CD8-positive, alpha-beta memory T cell (primary cell): ENCODE measurements at regions not wholly inside any gene's neighbourhood (a gene's known extent, or its start where the extent isn't known, plus 50 kb on each side); places are given as distances from the start of the nearest gene placed in this dataset.

Experiments
- CTCF ChIA-PET: fragments of 350-600 bp; sonication (Branson Sonifier 250); formaldehyde crosslinking; loops from one replicate; lab custom pipeline; 2021; ENCODE audit warnings: antibody characterized with exemption; lab: Charles Lee
- POLR2A ChIA-PET: fragments of 350-600 bp; sonication (Branson Sonifier 250); formaldehyde crosslinking; loops from one replicate; lab custom pipeline; 2021; ENCODE audit warnings: antibody characterized with exemption; lab: Charles Lee
- DNase-seq, 5 donors: peaks; one replicate each; pipeline versions ENCODE4 v3.0.0 to v3.0.0-alpha.2; 2020 to 2022; ENCODE audit warnings: mixed read lengths in 1 of 5
- H3K27ac ChIP-seq: one replicate; pipeline ENCODE4 v1.7.0; 2013; ENCODE audit warnings: low read depth, mild to moderate bottlenecking, low read length, moderate library complexity
- H3K27me3 ChIP-seq: 2 replicates; pipeline ENCODE4 v1.7.0; 2013; ENCODE audit warnings: low read length, mild to moderate bottlenecking; ENCODE audit not compliant: insufficient read depth, poor library complexity, severe bottlenecking
- H3K36me3 ChIP-seq: 2 replicates; pipeline ENCODE4 v1.7.0; 2013; ENCODE audit warnings: mild to moderate bottlenecking, low read length, moderate library complexity; ENCODE audit not compliant: insufficient read depth
- H3K4me1 ChIP-seq: 2 replicates; pipeline ENCODE4 v1.7.0; 2013; ENCODE audit warnings: mild to moderate bottlenecking, low read length, moderate library complexity; ENCODE audit not compliant: insufficient read depth
- H3K4me3 ChIP-seq: 2 replicates; pipeline ENCODE4 v1.7.0; 2013; ENCODE audit warnings: mild to moderate bottlenecking, low read length
- H3K9me3 ChIP-seq: 2 replicates; pipeline ENCODE4 v1.7.0; 2013; ENCODE audit warnings: mild to moderate bottlenecking, low read length
- H3K27ac Mint-ChIP-seq, 8 donors: one replicate each; pipeline ENCODE4 v1.8.0; 2020 to 2021; ENCODE audit warnings: mixed read lengths in 8 of 8, mild to moderate bottlenecking in 6 of 8, inconsistent platforms in 3 of 8, moderate library complexity in 3 of 8
- H3K27me3 Mint-ChIP-seq, 2 donors: one replicate each; pipeline ENCODE4 v1.8.0; 2020 to 2021; ENCODE audit warnings: mixed read lengths in 2 of 2, mild to moderate bottlenecking in 1 of 2, moderate library complexity in 1 of 2
- H3K36me3 Mint-ChIP-seq, 3 donors: one replicate each; pipeline ENCODE4 v1.8.0; 2020 to 2021; ENCODE audit warnings: mixed read lengths in 3 of 3, inconsistent platforms in 1 of 3, mild to moderate bottlenecking in 1 of 3
- H3K4me1 Mint-ChIP-seq, 3 donors: one replicate each; pipeline ENCODE4 v1.8.0; 2020 to 2021; ENCODE audit warnings: mixed read lengths in 3 of 3, inconsistent platforms in 1 of 3, mild to moderate bottlenecking in 1 of 3
- H3K4me3 Mint-ChIP-seq, 7 donors: one replicate each; pipeline ENCODE4 v1.8.0; 2020 to 2021; ENCODE audit warnings: mixed read lengths in 7 of 7, mild to moderate bottlenecking in 6 of 7, moderate library complexity in 4 of 7, inconsistent platforms in 2 of 7
- H3K9me3 Mint-ChIP-seq, 5 donors: one replicate each; pipeline ENCODE4 v1.8.0; 2020 to 2022; ENCODE audit warnings: mixed read lengths in 5 of 5, mild to moderate bottlenecking in 3 of 5, moderate library complexity in 2 of 5, inconsistent platforms in 1 of 5

- Mint-ChIP-seq H3K9me3 (peaks cover 0 to 4% (median 0%) of the 10 kb centered on the region in 5 donors), H3K4me1 (no peaks in the 10 kb centered on the region), H3K27me3 (peaks cover 13 to 40% of the 10 kb centered on the region in 2 donors), H3K27ac (no peak overlapping the region), H3K36me3 (no peaks in the 10 kb centered on the region), H3K4me3 (no peak overlapping the region)
- Histone ChIP-seq H3K36me3 (no peaks in the 10 kb centered on the region), H3K27me3 (no peaks in the 10 kb centered on the region), H3K27ac (no peak overlapping the region), H3K4me1 (no peaks in the 10 kb centered on the region), H3K4me3 (no peak overlapping the region), H3K9me3 (no peaks in the 10 kb centered on the region)
- ChIA-PET POLR2A (no interaction called here), CTCF (no interaction called here)
- no peak for DNase-seq
Measured at GRCh38 chr1:29825941-29826415, 589.7 kb downstream of the PTPRU start.

DNA sequence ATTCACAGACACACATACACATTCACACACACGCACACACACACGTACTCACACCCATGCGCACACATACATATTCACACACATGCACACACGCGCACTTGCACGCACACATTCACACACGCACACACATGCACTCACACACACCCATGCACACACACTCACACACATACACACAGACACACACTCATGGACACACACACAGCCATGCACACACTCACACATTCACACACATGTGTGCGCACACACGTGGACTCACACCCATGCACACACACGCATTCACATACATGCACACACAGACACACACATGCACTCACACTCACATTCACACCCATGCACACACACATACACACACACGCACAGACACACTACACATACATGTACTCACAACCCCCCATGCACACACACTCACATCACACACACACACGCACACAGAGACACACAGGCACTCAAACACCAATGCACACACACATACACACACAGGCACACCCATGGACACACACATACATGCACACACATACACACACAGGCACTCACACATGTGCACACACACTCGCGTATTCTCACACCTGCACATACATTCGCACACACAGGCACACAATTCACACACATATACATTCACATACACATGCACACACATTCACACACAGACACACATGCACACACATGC lies 589.1 kb downstream of the PTPRU start:
- no peaks in the 10 kb centered on the region for H3K9me3 ChIP-seq
- H3K36me3 ChIP-seq, result no peaks in the 10 kb centered on the region
- POLR2A ChIA-PET, result no interaction called here
- DNase-seq, result no peak
- Mint-ChIP-seq H3K9me3 (peaks cover 0 to 4% (median 0%) of the 10 kb centered on the region in 5 donors), H3K4me3 (no peak overlapping the region), H3K27me3 (peaks cover 13 to 45% of the 10 kb centered on the region in 2 donors), H3K4me1 (no peaks in the 10 kb centered on the region), H3K36me3 (no peaks in the 10 kb centered on the region), H3K27ac (no peak overlapping the region)
- H3K4me1 ChIP-seq, result no peaks in the 10 kb centered on the region
- no peak overlapping the region for H3K4me3 ChIP-seq
- peaks cover 2% of the 10 kb centered on the region for H3K27me3 ChIP-seq
- CTCF ChIA-PET, result no interaction called here
- no peak overlapping the region for H3K27ac ChIP-seq

DNA sequence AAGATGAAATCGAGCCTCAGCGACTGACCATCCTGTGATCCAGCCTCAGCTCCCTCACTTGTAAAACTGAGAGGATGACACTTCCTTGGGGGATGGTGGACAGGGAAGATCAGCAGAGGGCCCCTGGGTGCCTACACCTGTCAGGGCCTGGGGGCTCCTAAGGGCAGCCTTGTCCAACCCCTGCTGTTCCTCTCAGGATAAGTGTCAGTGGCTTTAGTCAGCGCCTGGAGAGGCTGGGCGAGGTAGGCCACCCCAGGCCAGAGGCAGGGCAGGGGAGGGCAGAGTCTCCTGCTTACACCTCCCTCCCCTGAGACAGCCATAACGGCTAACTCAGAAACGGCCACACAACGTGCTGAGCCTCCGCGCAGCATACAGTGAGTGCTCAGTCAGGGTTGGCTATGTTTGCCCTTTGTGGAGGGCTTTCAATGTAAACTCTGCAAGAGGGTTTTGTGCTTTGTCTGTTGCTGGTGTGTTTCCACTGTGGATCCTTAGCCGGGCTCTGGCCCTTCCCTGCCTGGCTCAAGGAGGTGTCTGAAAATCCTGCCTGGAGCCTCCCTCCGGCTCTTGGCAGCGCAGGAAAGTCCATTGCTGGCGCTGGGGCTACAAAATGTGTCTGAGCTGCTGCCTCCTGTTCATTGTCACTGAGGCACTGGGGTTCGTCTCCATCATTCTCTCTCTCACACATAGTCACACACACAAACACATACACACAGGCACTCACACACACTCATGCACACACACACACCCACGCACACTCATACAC lies 588.4 kb downstream of the PTPRU start:
- Histone ChIP-seq H3K27ac (no peak overlapping the region), H3K4me3 (no peak overlapping the region), H3K4me1 (no peaks in the 10 kb centered on the region), H3K27me3 (peaks cover 6% of the 10 kb centered on the region), H3K9me3 (no peaks in the 10 kb centered on the region), H3K36me3 (no peaks in the 10 kb centered on the region)
- H3K27me3 Mint-ChIP-seq, result peaks cover 12 to 48% of the 10 kb centered on the region in 2 donors
- ChIA-PET POLR2A (no interaction called here), CTCF (no interaction called here)
- H3K4me1 Mint-ChIP-seq, result no peaks in the 10 kb centered on the region
- no peaks in the 10 kb centered on the region for H3K36me3 Mint-ChIP-seq
- no peak overlapping the region for H3K4me3 Mint-ChIP-seq
- peaks cover 0 to 4% (median 0%) of the 10 kb centered on the region in 5 donors for H3K9me3 Mint-ChIP-seq
- H3K27ac Mint-ChIP-seq, result no peak overlapping the region
- DNase-seq, result no peak

DNA sequence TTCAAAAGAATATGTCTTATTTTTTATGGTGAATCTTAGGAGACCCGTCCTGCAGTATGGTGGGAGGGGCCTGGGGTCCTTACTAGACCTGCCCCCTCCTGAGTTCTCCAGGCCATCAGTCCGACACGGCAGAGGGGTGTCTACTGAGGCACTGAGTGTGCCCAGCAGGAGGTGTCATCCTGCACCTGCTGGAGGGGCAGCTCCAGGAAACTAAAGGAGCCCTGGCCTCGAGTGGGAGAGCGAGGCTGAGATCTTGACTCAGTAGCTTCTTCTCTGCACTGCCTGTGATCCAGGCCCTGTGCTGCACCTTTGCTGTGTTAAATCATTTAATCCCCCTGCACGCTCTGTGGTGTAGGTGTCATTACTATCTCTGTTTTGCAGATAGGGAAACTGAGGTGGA lies 587.7 kb downstream of the PTPRU start:
- Histone ChIP-seq H3K27me3 (peaks cover 6% of the 10 kb centered on the region), H3K27ac (no peak overlapping the region), H3K4me1 (no peaks in the 10 kb centered on the region), H3K4me3 (no peak overlapping the region), H3K36me3 (no peaks in the 10 kb centered on the region), H3K9me3 (no peaks in the 10 kb centered on the region)
- Mint-ChIP-seq H3K27me3 (peaks cover 15 to 50% of the 10 kb centered on the region in 2 donors), H3K36me3 (no peaks in the 10 kb centered on the region), H3K27ac (no peak overlapping the region), H3K4me1 (no peaks in the 10 kb centered on the region), H3K9me3 (peaks cover 0 to 4% (median 2%) of the 10 kb centered on the region in 5 donors), H3K4me3 (no peak overlapping the region)
- ChIA-PET POLR2A (no interaction called here), CTCF (no interaction called here)
- DNase-seq, result no peak

DNA sequence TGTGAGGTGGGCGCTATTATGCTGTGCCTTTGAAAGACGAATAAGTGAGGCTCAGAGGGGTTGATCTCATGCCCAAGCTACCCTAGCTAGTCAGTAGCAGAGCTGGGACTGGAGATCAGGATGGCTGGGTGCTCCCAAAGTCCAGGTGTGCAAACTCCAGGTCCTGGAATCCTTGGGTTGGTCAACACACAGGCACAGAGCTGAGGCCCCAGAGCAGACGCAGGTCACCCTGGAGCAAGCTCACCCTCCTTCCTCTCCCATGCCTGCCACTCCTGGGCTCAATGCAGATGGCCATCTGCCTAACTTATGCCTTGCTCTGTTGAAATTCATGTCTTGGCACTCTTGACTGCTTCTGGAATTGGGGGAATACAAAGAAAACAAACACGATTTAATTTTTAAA lies 587.2 kb downstream of the PTPRU start:
- H3K4me1 ChIP-seq, result no peaks in the 10 kb centered on the region
- Mint-ChIP-seq H3K36me3 (no peaks in the 10 kb centered on the region), H3K9me3 (peaks cover 0 to 4% (median 2%) of the 10 kb centered on the region in 5 donors), H3K27ac (no peak overlapping the region), H3K4me1 (no peaks in the 10 kb centered on the region), H3K4me3 (no peak overlapping the region), H3K27me3 (peaks cover 15 to 50% of the 10 kb centered on the region in 2 donors)
- H3K27me3 ChIP-seq, result peaks cover 6% of the 10 kb centered on the region
- ChIA-PET POLR2A (no interaction called here), CTCF (no interaction called here)
- H3K27ac ChIP-seq, result no peak overlapping the region
- H3K4me3 ChIP-seq, result no peak overlapping the region
- no peak for DNase-seq
- H3K36me3 ChIP-seq, result no peaks in the 10 kb centered on the region
- no peaks in the 10 kb centered on the region for H3K9me3 ChIP-seq

GRCh38 chr1:29821605-29822004 lies 585.3 kb downstream of the PTPRU start:
- Mint-ChIP-seq H3K27me3 (peaks cover 15 to 39% of the 10 kb centered on the region in 2 donors), H3K4me3 (no peak overlapping the region), H3K36me3 (no peaks in the 10 kb centered on the region), H3K4me1 (no peaks in the 10 kb centered on the region), H3K27ac (no peak overlapping the region), H3K9me3 (peaks cover 0 to 4% (median 2%) of the 10 kb centered on the region in 5 donors)
- no peaks in the 10 kb centered on the region for H3K4me1 ChIP-seq
- POLR2A ChIA-PET, result no interaction called here
- H3K9me3 ChIP-seq, result no peaks in the 10 kb centered on the region
- CTCF ChIA-PET, result no interaction called here
- no peaks in the 10 kb centered on the region for H3K36me3 ChIP-seq
- H3K27ac ChIP-seq, result no peak overlapping the region
- DNase-seq, result no peak
- no peak overlapping the region for H3K4me3 ChIP-seq
- peaks cover 6% of the 10 kb centered on the region for H3K27me3 ChIP-seq

DNA sequence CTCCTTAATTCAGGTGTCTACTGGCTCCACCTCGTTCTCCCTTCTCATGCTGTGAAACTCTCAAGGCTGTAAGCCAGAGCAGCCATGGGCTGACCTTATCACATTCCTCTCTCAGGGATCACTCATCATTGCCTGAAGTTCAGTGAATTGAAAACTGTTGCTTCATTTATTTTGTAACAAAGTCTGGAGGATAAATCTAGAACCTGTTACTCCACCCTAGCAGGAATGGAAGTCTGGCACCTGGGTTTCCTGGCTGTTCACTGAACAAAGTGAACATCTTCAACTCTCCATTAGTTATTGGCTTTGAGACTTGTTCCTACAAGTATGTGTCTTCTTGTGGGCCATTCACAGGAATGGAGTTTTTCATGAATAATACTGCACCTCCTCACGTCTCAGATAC lies 584.1 kb downstream of the PTPRU start:
- Mint-ChIP-seq H3K9me3 (peaks cover 0 to 4% (median 2%) of the 10 kb centered on the region in 5 donors), H3K4me1 (no peaks in the 10 kb centered on the region), H3K36me3 (no peaks in the 10 kb centered on the region), H3K27me3 (peaks cover 17 to 38% of the 10 kb centered on the region in 2 donors), H3K4me3 (no peak overlapping the region), H3K27ac (no peak overlapping the region)
- H3K27ac ChIP-seq, result no peak overlapping the region
- POLR2A ChIA-PET, result no interaction called here
- no peak for DNase-seq
- CTCF ChIA-PET, result no interaction called here
- H3K36me3 ChIP-seq, result no peaks in the 10 kb centered on the region
- peaks cover 6% of the 10 kb centered on the region for H3K27me3 ChIP-seq
- no peaks in the 10 kb centered on the region for H3K9me3 ChIP-seq
- no peaks in the 10 kb centered on the region for H3K4me1 ChIP-seq
- H3K4me3 ChIP-seq, result no peak overlapping the region

GRCh38 chr1:29812408-29813135 lies 576.2 kb downstream of the PTPRU start:
- no peaks in the 10 kb centered on the region for H3K36me3 ChIP-seq
- Mint-ChIP-seq H3K4me3 (peak overlapping the region in 1 of 7 donors; percentile 8), H3K27me3 (peaks cover 5 to 13% of the 10 kb centered on the region in 2 donors), H3K9me3 (no peaks in the 10 kb centered on the region), H3K27ac (no peak overlapping the region), H3K36me3 (no peaks in the 10 kb centered on the region), H3K4me1 (no peaks in the 10 kb centered on the region)
- ChIA-PET POLR2A (no interaction called here), CTCF (no interaction called here)
- H3K4me1 ChIP-seq, result no peaks in the 10 kb centered on the region
- H3K27me3 ChIP-seq, result no peaks in the 10 kb centered on the region
- no peak overlapping the region for H3K4me3 ChIP-seq
- no peak for DNase-seq
- H3K9me3 ChIP-seq, result no peaks in the 10 kb centered on the region
- H3K27ac ChIP-seq, result no peak overlapping the region
